T-helper 9 cell (primary cell): ENCODE measurements at regions not wholly inside any gene's neighbourhood (a gene's known extent, or its start where the extent isn't known, plus 50 kb on each side); places are given as distances from the start of the nearest gene placed in this dataset.
"Not testable (repeated sequence)": the region's sequence is repeated elsewhere in the genome, so short reads cannot be mapped to it uniquely, and the experiment has no call there.

ENCODE experiments used
- DNase-seq: peaks from one replicate; pipeline ENCODE4 v3.0.0-alpha.2; 2020

GRCh38 chr4:129900430-129900953 lies 804.5 kb downstream of the C4orf33 start:
- DNase-seq, result no peak

GRCh38 chr4:129901205-129901604 lies 805.3 kb downstream of the C4orf33 start:
- DNase-seq, result no peak

GRCh38 chr4:129903861-129904260 lies 807.9 kb downstream of the C4orf33 start:
- no peak for DNase-seq

GRCh38 chr4:129905256-129905655 lies 809.3 kb downstream of the C4orf33 start:
- no peak for DNase-seq

- DNase-seq, result no peak
Observed at GRCh38 chr4:129908117-129908516, 812.2 kb downstream of the C4orf33 start.

- no peak for DNase-seq
Observed at GRCh38 chr4:129916991-129917390, 821.0 kb downstream of the C4orf33 start.

- DNase-seq, result no peak
Observed at GRCh38 chr4:129917651-129918050, 821.7 kb downstream of the C4orf33 start.

GRCh38 chr4:129926936-129927335 lies 831.0 kb downstream of the C4orf33 start:
- no peak for DNase-seq

- no peak for DNase-seq
Observed at GRCh38 chr4:129929052-129929451, 833.1 kb downstream of the C4orf33 start.

GRCh38 chr4:129929984-129930383 lies 834.0 kb downstream of the C4orf33 start:
- no peak for DNase-seq

- no peak for DNase-seq
Observed at GRCh38 chr4:129950217-129950616, 854.3 kb downstream of the C4orf33 start.

GRCh38 chr4:129966175-129966574 lies 870.2 kb downstream of the C4orf33 start:
- DNase-seq, result no peak

GRCh38 chr4:129968366-129968765 lies 872.4 kb downstream of the C4orf33 start:
- DNase-seq, result no peak

- no peak for DNase-seq
Observed at GRCh38 chr4:129968778-129969177, 872.8 kb downstream of the C4orf33 start.

- DNase-seq, result no peak
Observed at GRCh38 chr4:129970801-129971200, 874.8 kb downstream of the C4orf33 start.

GRCh38 chr4:129971419-129971818 lies 875.5 kb downstream of the C4orf33 start:
- DNase-seq, result no peak

- no peak for DNase-seq
Observed at GRCh38 chr4:129972257-129972656, 876.3 kb downstream of the C4orf33 start.

- no peak for DNase-seq
Observed at GRCh38 chr4:129974730-129975129, 878.8 kb downstream of the C4orf33 start.

GRCh38 chr4:129978315-129978714 lies 882.4 kb downstream of the C4orf33 start:
- no peak for DNase-seq

GRCh38 chr4:129988957-129989356 lies 893.0 kb downstream of the C4orf33 start:
- DNase-seq, result no peak

GRCh38 chr4:129994715-129995114 lies 898.8 kb downstream of the C4orf33 start:
- DNase-seq, result no peak

- no peak for DNase-seq
Observed at GRCh38 chr4:129998436-129999150, 902.6 kb downstream of the C4orf33 start.

GRCh38 chr4:129999156-129999555 lies 903.2 kb downstream of the C4orf33 start:
- DNase-seq, result no peak

GRCh38 chr4:130008461-130008860 lies 912.5 kb downstream of the C4orf33 start:
- DNase-seq, result no peak

- not testable (repeated sequence) for DNase-seq
Observed at GRCh38 chr4:130012806-130013205, 916.9 kb downstream of the C4orf33 start.
